HG02623 (cell line): ENCODE measurements at regions not wholly inside any gene's neighbourhood (a gene's known extent, or its start where the extent isn't known, plus 50 kb on each side); places are given as distances from the start of the nearest gene placed in this dataset.

Source experiments
- ATAC-seq: cut with Tn5 transposase; IDR thresholded peaks from one replicate; pipeline ENCODE4 v1.9.1; 2021; ENCODE audit warnings: moderate library complexity; ENCODE audit not compliant: unreplicated experiment

DNA sequence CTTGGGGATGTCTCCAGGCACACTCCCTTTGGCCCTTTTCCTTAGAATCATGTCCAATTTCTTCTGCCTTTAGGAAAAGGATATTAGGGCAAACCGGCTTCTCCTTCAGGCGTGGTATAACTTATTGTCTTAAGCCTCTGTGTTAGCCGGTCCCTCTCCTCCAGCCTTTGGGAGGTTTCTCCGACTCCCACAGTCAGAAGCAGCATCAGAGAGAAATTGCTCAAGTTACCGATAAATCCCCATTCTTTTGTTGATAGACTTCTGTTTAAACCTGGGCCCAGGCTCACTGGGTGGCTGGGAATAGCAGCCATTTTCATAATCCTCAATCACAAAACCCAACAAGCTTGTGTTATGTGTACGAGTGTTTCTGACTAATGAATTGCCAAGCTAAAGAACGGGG is 85.4 kb upstream of the KAZN start:
- ATAC-seq, result no peak

DNA sequence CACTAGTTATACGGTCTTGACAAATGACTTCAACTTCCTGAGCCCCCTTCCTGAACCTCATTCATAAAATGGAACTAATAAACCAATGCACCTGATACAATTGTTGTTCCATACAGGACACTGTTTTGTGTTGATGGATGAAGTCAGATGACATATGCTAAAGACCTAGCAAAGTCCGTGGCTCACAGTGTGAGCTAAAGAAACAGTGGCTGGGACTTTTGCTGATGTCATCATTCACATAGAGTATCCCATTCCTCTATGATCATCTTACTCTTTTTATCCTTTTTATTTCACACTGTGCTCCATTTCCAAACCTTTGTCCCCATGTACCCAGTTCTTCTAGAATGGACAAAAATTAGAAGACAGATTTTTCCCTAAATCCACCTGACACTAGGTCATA is 83.7 kb upstream of the KAZN start:
- ATAC-seq, result no peak

DNA sequence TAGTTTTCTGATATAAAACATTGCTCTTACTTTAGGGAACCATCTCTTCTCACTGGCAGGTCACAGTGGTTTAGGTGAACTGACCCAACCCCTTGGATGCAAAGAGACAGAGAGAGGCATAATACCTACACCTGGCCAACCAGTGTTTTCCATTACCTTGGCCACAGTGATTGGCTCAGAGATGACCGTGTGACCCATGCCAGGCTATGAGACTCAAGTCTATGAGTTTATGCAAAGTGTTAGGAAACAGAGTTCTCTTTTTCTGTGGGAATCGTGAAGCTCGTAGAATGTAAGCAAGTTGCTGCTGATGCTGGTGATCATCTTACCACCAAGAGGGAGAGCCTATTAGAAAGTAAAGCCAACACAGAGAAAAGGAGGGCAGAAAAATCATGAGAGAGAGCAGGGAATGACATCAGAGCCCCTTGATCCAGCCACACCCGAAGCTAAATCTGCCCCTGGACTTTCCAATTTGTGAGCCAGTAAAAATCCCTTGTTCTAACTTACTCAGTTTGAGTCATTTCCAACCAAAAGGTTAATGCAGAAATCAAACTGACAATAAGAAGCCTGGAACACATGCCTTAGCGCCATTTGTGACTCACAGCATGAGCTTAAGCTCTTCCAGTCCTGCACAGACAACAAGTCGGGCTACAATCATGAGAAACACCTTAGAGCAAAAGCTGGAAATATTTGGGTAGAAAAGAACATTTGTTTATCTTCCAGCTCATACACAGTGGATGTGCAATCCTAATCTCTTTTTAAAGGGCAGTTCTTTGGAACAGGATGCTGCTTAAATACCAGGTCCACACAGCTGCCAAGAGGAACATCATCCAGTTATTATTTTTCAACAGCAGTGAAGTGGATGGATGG is 81.3 kb upstream of the KAZN start:
- ATAC-seq, result no peak

GRCh38 chr1:14517841-14518180 is 80.7 kb upstream of the KAZN start:
- no peak for ATAC-seq

DNA sequence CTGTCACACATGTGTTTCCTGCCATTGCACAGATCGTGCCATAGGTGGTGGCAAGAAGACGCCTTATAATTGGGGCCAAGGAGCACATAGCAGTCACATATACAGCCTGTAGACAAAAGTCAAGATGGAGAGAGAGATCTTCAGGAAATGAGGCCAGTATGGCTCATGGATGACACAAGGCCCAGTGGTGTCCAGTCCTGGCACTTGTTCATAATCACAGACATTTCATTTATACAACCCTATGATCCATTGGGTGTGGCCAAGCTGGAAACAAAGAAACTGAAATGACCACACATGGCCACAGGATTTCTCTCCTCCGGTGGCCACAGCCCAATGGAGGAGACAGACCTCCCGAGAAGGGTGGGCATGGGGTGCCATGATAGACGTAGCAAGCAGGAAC is 78.5 kb upstream of the KAZN start:
- no peak for ATAC-seq

DNA sequence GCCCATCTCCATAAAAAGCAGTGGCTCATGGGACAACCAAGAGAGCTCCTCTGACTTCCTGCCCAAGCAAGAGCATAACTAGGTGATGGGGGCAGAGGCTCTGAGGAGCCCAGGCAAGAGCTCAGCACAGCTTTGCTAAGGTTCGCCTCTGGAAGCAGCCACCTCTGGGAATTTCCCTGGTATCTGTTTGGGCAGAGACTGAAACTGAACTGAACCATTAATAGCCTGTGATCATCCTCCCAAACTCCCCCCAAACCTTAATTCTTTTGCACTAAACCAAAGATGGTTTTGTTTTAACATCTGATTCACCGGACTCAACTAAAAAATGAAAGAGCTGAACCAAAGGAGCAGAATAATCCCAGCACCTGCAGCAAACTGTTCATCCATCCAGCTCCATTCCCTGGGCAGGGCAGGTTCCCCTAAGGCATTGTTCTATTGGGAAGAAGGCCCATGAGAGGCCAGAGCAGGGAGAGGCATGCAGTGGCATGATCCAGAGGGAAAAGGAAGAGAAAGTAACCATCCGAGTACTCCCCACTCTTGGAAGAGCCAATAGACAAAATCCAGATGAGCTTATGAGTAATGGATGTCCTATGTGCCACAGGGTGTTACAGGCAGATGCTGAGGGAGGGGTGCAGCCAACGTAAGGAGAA is 77.8 kb upstream of the KAZN start:
- ATAC-seq, result no peak

DNA sequence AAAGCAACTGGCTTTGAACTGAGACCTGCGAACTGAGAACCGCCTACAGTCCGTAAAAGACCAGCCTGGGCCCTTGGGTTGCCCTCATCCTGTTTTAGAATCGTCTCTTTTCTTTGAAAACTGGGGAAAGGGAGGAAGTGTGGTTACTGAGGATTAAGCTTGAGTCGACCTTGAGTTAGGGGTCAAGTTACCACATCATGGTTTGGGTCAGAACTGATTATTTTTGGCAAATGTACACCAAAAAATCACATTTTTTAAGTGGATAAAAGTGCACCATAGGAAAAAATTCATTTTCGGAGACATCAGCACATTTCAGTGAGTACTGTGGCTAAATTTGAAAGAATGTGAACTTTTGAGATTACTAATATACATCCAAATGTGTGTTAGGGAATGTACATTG is 76.9 kb upstream of the KAZN start:
- ATAC-seq, result no peak

DNA sequence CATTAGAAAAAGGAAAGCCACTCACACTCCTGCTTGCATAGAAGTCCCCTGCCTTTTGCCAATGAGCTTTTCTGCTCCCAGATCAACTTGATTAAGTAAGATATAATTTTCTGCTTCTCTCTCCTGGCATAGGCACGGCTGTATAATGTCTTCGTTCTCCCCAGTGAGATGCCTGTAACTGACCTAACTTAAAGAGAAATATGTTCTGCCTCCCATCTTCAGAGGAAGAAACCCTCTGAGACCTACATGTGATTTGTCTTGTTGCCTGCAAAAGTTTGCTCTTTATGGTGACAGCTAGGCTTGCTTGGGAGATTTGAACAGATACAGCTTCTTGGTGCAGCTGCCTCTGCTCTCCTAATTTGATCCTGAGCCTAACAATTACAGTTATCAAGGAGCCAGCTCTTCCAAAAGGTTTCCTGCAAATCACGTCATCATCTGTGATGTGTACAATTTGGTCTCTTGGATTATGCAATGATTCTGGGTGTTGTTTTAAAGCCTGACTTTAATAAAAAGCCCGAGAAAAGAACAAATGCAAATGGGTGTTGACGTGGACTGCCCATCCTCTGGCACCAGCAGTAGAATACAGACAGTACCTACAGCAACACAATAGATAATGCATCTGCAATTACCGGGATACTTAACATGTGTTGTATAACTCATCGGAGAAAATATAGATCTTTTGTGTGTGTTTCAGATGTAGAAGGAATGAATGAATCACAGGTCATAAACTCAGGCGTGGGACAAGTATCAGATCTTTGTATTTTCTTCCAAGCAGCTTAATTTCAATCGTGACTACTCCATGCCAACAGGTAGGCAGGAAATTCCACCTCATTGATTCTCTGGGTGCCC is 76.2 kb upstream of the KAZN start:
- no peak for ATAC-seq

DNA sequence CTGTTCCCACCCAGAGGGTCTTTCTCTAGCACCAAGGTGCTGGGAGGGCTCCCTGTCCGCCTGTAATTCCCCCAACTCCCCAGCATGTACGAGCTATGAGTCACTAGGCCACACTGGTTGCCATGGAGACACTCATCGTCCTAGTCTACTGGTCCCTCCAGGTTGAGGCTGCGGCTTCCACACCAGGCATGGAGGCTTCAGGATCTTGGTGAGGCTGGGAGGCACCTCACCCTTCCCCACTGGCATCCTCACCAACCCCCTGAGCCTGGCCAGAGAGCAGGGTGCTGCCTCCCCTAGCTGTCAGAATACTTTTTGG is 75.6 kb upstream of the KAZN start:
- no peak for ATAC-seq

- ATAC-seq, result no peak
Observed at GRCh38 chr1:14524826-14525636, 73.5 kb upstream of the KAZN start.

- no peak for ATAC-seq
Observed at GRCh38 chr1:14529475-14529874, 69.0 kb upstream of the KAZN start.

DNA sequence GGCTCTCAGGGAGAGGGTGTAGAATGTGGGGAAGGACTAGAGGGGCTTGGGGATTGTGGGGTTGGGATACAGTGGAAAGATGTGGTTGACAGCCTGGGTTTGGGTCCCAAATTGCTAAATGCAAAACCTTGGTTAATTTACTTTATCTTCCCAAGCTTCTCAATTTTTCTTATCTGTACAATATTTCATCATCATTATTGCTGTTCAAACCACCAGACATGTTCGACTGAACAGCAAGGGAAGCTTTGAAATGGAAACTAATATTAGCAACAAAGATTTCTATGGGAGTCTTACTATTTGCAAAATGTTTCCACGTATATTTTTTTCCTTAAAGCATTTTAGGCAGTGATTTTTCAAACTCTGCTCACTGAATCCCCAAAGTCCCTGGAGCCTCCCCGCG is 67.0 kb upstream of the KAZN start:
- no peak for ATAC-seq

GRCh38 chr1:14535619-14536355 is 62.7 kb upstream of the KAZN start:
- no peak for ATAC-seq

DNA sequence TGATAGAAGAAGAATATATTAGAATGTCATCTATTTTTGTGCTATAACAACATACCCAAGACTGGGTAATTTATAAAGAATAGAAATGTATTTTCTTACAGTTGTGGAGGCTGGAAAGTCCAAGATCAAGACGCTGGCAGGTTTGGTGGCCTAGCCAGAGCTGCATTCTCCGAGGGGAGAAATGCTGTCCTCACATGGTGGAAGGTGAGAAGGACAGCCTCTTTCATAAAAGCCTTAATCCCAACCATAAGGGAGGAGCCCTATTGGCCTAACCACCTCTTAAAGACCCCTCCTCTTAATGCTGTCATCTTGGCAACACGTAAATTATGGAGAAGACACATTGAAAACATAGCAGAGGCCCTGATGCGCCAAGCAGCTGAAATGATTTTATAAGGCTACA is 60.1 kb upstream of the KAZN start:
- ATAC-seq, result no peak

GRCh38 chr1:14539309-14539708 is 59.2 kb upstream of the KAZN start:
- no peak for ATAC-seq

DNA sequence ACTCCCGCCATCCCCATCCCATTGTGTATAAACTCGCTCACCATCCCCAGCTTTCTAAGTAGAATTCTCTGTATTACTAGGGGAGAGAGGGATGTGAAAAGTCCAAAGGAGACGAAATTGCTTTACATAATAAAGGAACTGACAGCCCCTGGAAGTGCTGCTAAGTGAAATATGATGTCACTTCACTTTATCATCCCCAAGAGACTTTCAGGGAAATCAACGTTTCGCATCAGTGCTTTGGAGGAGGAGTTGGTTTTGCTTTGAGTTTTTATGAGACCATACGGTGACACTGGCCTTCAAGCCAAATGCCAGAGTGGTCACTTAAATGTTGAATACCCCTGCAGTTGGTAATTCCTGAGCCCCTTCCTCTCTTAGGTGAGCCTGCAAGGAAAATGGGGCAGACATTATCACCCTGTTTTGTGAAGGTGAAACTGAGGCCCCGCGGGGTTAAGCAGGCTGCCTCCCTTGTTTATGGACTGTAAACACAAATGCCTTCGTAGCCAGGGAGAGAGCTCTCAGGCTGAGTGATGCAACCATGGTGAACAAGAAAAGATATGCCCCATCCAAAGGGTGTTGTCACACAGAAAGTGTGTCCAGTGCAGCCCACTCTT is 58.4 kb upstream of the KAZN start:
- no peak for ATAC-seq

DNA sequence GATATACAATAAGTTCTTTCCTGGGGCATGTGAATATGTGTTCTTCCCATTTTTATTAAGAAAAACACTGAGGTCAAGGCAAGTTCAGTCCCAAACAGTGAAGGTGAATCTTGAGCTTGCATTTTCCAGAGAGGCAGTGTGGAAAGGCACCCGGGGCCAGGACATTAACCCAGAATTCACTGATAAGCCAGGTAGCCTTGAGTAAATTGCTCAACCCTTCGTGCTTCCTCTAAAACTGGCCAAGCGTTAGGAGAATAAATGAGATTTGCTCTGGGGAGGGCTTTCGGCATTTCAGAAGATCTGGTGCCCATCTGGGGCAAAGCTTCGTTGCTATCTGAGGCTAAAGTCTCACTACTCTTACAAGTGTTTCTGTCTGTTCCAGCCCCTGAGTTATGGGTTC is 57.1 kb upstream of the KAZN start:
- no peak for ATAC-seq

DNA sequence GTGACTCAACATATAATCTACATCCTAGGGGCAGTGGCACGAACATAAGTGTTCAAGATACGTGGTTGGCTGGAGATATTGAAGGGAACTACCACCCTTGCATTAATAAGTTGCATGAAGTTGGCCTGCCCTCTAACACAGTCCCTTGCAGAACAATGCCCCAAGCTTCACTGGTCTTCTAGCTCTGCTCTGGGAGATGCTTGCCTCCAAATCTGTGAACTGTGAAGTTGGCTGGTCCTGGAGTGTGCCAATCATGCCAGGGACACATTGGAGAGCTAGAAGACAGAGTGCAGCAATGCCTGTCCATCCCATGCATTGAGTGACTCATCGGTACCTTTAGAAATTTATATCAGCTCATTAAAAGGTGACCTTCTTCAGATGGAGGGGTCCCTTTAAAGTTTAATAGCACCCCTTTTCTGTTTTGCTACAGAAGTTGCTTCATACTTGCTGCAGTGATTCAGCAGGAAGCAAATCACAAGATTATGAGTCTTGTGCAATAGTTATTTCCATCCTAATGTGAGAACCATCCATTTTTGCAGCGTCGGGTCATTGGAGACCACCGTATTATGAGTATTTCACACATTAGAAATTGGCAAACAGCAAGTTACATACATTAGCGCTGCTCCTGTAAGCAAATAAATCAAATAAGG is 55.2 kb upstream of the KAZN start:
- no peak for ATAC-seq

DNA sequence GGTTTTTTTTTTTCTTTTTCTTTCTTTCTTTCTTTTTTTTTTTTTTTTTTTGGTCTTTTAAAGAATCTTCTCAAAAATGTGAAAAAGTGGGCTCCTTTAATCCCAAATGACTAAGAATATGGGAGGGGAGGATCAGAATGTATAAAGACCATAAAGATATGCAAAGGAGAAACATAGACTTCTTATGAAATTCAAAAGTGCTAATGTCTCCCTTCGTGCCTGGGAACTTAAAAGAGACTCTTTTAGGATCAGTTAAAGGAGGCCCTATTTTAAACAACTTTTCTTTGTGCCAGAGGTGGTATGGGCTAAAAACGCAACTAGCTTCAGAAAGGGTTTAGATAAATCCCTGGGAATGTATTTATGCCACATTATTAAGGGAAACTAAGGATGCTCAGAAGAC is 54.2 kb upstream of the KAZN start:
- ATAC-seq, result no peak
